Astrocyte (in vitro differentiated cells and primary cell): ENCODE measurements at regions not wholly inside any gene's neighbourhood (a gene's known extent, or its start where the extent isn't known, plus 50 kb on each side); places are given as distances from the start of the nearest gene placed in this dataset.

ENCODE experiments used
- DNase-seq: peaks from one replicate; pipeline ENCODE4 v3.0.0-alpha.2; 2010; ENCODE audit warnings: low read depth
- FAIRE-seq: peaks from 2 replicates; lab custom pipeline; 2011; peaks lifted over from hg19 to GRCh38; lab: Jason Lieb, UNC
- H2AFZ ChIP-seq: 2 replicates; pipeline ENCODE4 v1.6.0; 2012; ENCODE audit warnings: low read depth, low read length, inconsistent platforms
- H3K27ac ChIP-seq: 2 replicates; pipeline ENCODE4 v1.5.1; 2011; ENCODE audit warnings: low read depth, low read length, inconsistent platforms
- H3K27me3 ChIP-seq: 2 replicates; pipeline ENCODE4 v1.6.0; 2011; ENCODE audit warnings: low read length, inconsistent platforms; ENCODE audit not compliant: insufficient read depth
- H3K36me3 ChIP-seq: 2 replicates; pipeline ENCODE4 v1.5.1; 2011; ENCODE audit warnings: low read length, inconsistent platforms; ENCODE audit not compliant: insufficient read depth
- H3K4me1 ChIP-seq: 2 replicates; pipeline ENCODE4 v1.5.1; 2011; ENCODE audit warnings: low read length, inconsistent platforms; ENCODE audit not compliant: insufficient read depth
- H3K4me2 ChIP-seq: 2 replicates; pipeline ENCODE4 v1.6.0; 2012; ENCODE audit warnings: low read length, inconsistent platforms
- H3K4me3 ChIP-seq: 2 replicates; pipeline ENCODE4 v1.5.1; 2011; ENCODE audit warnings: low read depth, mild to moderate bottlenecking, low read length, inconsistent platforms; ENCODE audit not compliant: insufficient read depth
- H3K79me2 ChIP-seq: 2 replicates; pipeline ENCODE4 v1.6.0; 2012; ENCODE audit warnings: mild to moderate bottlenecking, low read length, inconsistent platforms; ENCODE audit not compliant: insufficient read depth
- H3K9ac ChIP-seq: 2 replicates; pipeline ENCODE4 v1.6.0; 2012; ENCODE audit warnings: mild to moderate bottlenecking, low read length, inconsistent platforms
- H3K9me3 ChIP-seq: 2 replicates; pipeline ENCODE4 v1.5.1; 2012; ENCODE audit warnings: low read depth, mild to moderate bottlenecking, low read length, inconsistent platforms; ENCODE audit not compliant: insufficient read depth
- H4K20me1 ChIP-seq: 2 replicates; pipeline ENCODE4 v1.6.0; 2012; ENCODE audit warnings: low read length, inconsistent platforms; ENCODE audit not compliant: insufficient read depth
- H3K27ac Mint-ChIP-seq: one replicate; pipeline ENCODE4 v1.8.0; 2021; ENCODE audit warnings: mild to moderate bottlenecking, mixed read lengths; ENCODE audit not compliant: unreplicated experiment
- H3K27me3 Mint-ChIP-seq: one replicate; pipeline ENCODE4 v1.8.0; 2021; ENCODE audit warnings: low read depth, mixed read lengths; ENCODE audit not compliant: unreplicated experiment
- H3K36me3 Mint-ChIP-seq: one replicate; pipeline ENCODE4 v1.8.0; 2021; ENCODE audit warnings: low read depth, mixed read lengths; ENCODE audit not compliant: unreplicated experiment
- H3K4me1 Mint-ChIP-seq: one replicate; pipeline ENCODE4 v1.8.0; 2021; ENCODE audit warnings: low read depth, mixed read lengths; ENCODE audit not compliant: unreplicated experiment
- H3K4me3 Mint-ChIP-seq: one replicate; pipeline ENCODE4 v1.8.0; 2021; ENCODE audit warnings: mild to moderate bottlenecking, moderate library complexity, mixed read lengths; ENCODE audit not compliant: unreplicated experiment
- H3K9me3 Mint-ChIP-seq: one replicate; pipeline ENCODE4 v1.8.0; 2021; ENCODE audit warnings: mild to moderate bottlenecking, mixed read lengths; ENCODE audit not compliant: unreplicated experiment
- CTCF ChIP-seq: IDR thresholded peaks from 2 replicates; pipeline ENCODE4 v1.5.1; 2011; ENCODE audit warnings: low read depth, mild to moderate bottlenecking, inconsistent platforms, low read length, moderate library complexity; ENCODE audit not compliant: insufficient read depth
- EZH2 ChIP-seq: IDR thresholded peaks from 2 replicates; pipeline ENCODE4 v1.6.1; 2012; ENCODE audit warnings: mild to moderate bottlenecking, low read length, inconsistent platforms; ENCODE audit not compliant: insufficient read depth

- no peaks in the 10 kb centered on the region for H4K20me1 ChIP-seq
- no peak overlapping the region for H3K27ac ChIP-seq
- Mint-ChIP-seq H3K36me3 (no peaks in the 10 kb centered on the region), H3K27ac (no peak overlapping the region), H3K4me3 (no peak overlapping the region), H3K9me3 (no peaks in the 10 kb centered on the region), H3K27me3 (no peaks in the 10 kb centered on the region), H3K4me1 (peaks cover 5% of the 10 kb centered on the region)
- no peak for DNase-seq
- H3K4me1 ChIP-seq: no peaks in the 10 kb centered on the region
- FAIRE-seq: no peak
- H3K4me3 ChIP-seq: no peak overlapping the region
- TF ChIP-seq EZH2 (no peak), CTCF (no peak)
- H3K36me3 ChIP-seq: no peaks in the 10 kb centered on the region
- no peaks in the 10 kb centered on the region for H3K79me2 ChIP-seq
- H3K4me2 ChIP-seq: no peak overlapping the region
- no peaks in the 10 kb centered on the region for H3K27me3 ChIP-seq
- no peak overlapping the region for H3K9ac ChIP-seq
- H3K9me3 ChIP-seq: no peaks in the 10 kb centered on the region
- no peak overlapping the region for H2AFZ ChIP-seq
Measured at GRCh38 chr11:22084564-22084963, 108.3 kb upstream of the ANO5 start.

GRCh38 chr11:22089609-22090008 lies 103.3 kb upstream of the ANO5 start:
- H3K27me3 Mint-ChIP-seq: no peaks in the 10 kb centered on the region
- TF ChIP-seq CTCF (no peak), EZH2 (no peak)
- H3K36me3 ChIP-seq: no peaks in the 10 kb centered on the region

GRCh38 chr11:22106566-22106965 lies 86.3 kb upstream of the ANO5 start:
- Histone ChIP-seq H3K9me3 (peaks cover 3% of the 10 kb centered on the region), H3K4me3 (no peak overlapping the region), H2AFZ (no peak overlapping the region), H3K36me3 (no peaks in the 10 kb centered on the region), H3K27me3 (no peaks in the 10 kb centered on the region), H3K79me2 (no peaks in the 10 kb centered on the region), H3K27ac (no peak overlapping the region), H4K20me1 (no peaks in the 10 kb centered on the region), H3K4me2 (no peak overlapping the region), H3K4me1 (no peaks in the 10 kb centered on the region), H3K9ac (no peak overlapping the region)
- Mint-ChIP-seq H3K27me3 (peaks cover under 1% of the 10 kb centered on the region), H3K27ac (no peak overlapping the region), H3K36me3 (no peaks in the 10 kb centered on the region), H3K9me3 (no peaks in the 10 kb centered on the region), H3K4me1 (no peaks in the 10 kb centered on the region), H3K4me3 (no peak overlapping the region)
- DNase-seq (no peak), FAIRE-seq (no peak)
- no peak for TF ChIP-seq CTCF
- TF ChIP-seq EZH2: no peak

More at GRCh38 chr11:22089609-22090008, 103.3 kb upstream of the ANO5 start:
- Mint-ChIP-seq H3K36me3 (no peaks in the 10 kb centered on the region), H3K27ac (no peak overlapping the region), H3K4me3 (no peak overlapping the region), H3K4me1 (no peaks in the 10 kb centered on the region), H3K9me3 (peaks cover 2% of the 10 kb centered on the region)
- Histone ChIP-seq H3K27me3 (no peaks in the 10 kb centered on the region), H3K4me2 (no peak overlapping the region), H3K79me2 (no peaks in the 10 kb centered on the region), H3K4me3 (no peak overlapping the region), H3K4me1 (no peaks in the 10 kb centered on the region), H3K9ac (no peak overlapping the region), H2AFZ (no peak overlapping the region), H3K27ac (no peak overlapping the region), H4K20me1 (no peaks in the 10 kb centered on the region), H3K9me3 (no peaks in the 10 kb centered on the region)
- DNase-seq (no peak), FAIRE-seq (no peak)
